ENCODE measurements at regions not wholly inside any gene's neighbourhood (a gene's known extent, or its start where the extent isn't known, plus 50 kb on each side); places are given as distances from the start of the nearest gene placed in this dataset.
"Not testable (repeated sequence)": the region's sequence is repeated elsewhere in the genome, so short reads cannot be mapped to it uniquely, and the experiment has no call there.

DNA sequence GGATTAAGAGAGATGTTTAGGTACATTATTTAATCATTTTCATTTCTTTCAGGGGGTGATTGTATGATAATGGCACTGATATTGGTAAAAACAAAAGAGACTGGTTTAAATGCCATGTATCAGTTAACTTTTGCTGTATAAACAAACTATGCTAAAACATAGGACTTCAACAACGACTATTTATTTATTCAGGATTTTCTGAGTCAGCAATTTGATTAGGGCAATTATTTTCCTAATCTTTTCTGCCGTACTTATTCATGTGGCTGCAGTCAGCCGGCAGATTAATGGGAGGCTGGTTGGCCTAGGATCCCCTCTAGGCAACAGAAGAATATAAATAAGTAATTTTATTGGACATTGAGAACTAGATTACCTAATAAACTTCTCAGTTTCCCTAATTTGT, 661.7 kb upstream of the RAG2 start:
- no peak for DNase-seq (ENCODE audit: low read depth, low spot score)
- H3K4me3 ChIP-seq (ENCODE audit: low read depth, low read length) = no peak overlapping the region
- TF ChIP-seq, protein P1, sequence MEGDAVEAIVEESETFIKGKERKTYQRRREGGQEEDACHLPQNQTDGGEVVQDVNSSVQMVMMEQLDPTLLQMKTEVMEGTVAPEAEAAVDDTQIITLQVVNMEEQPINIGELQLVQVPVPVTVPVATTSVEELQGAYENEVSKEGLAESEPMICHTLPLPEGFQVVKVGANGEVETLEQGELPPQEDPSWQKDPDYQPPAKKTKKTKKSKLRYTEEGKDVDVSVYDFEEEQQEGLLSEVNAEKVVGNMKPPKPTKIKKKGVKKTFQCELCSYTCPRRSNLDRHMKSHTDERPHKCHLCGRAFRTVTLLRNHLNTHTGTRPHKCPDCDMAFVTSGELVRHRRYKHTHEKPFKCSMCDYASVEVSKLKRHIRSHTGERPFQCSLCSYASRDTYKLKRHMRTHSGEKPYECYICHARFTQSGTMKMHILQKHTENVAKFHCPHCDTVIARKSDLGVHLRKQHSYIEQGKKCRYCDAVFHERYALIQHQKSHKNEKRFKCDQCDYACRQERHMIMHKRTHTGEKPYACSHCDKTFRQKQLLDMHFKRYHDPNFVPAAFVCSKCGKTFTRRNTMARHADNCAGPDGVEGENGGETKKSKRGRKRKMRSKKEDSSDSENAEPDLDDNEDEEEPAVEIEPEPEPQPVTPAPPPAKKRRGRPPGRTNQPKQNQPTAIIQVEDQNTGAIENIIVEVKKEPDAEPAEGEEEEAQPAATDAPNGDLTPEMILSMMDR (IDR thresholded peaks at IDR 0.05; ENCODE audit: low read depth, low read length) = no peak
- in situ Hi-C loops (cut with HindIII; ENCODE audit: low sequenced_read_pairs) = no loop called here

DNA sequence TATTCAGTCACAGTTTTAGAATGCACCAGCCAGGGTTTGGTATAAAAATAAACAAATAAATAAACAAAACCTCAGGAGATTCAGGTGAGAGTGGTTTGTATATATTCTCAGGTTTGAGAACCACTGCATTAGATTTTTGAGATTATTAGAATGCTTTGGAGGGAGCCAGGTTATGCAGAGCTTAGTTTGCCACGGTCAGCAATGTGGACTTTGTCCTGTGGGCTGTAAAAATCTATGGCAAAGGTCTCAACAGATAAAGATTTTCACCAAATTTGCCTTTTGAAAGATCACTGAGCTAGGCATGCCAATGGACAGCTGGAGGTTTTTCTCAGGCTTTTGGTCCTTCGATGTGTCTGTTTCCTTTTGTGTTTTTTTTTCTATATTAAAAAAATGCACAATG, 650.1 kb upstream of the RAG2 start:
- TF ChIP-seq, protein P1 (IDR thresholded peaks at IDR 0.05; ENCODE audit: low read depth, low read length) = no peak
- in situ Hi-C loops (cut with HindIII; ENCODE audit: low sequenced_read_pairs) = no loop called here
- H3K4me3 ChIP-seq (ENCODE audit: low read depth, low read length) = no peak overlapping the region
- DNase-seq (ENCODE audit: low read depth, low spot score) = no peak

DNA sequence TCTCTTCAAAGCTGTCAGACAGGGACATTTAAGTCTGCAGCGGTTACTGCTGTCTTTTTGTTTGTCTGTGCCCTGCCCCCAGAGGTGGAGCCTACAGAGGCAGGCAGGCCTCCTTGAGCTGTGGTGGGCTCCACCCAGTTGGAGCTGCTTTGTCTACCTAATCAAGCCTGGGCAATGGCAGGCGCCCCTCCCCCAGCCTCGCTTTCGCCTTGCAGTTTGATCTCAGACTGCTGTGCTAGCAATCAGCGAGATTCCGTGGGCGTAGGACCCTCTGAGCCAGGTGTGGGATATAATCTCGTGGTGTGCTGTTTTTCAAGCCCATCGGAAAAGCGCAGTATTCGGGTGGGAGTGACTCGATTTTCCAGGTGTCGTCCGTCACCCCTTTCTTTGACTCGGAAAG, 648.1 kb upstream of the RAG2 start:
- in situ Hi-C loops (cut with HindIII; ENCODE audit: low sequenced_read_pairs); DNase-seq (ENCODE audit: low read depth, low spot score); H3K4me3 ChIP-seq (ENCODE audit: low read depth, low read length): not testable (repeated sequence)

DNA sequence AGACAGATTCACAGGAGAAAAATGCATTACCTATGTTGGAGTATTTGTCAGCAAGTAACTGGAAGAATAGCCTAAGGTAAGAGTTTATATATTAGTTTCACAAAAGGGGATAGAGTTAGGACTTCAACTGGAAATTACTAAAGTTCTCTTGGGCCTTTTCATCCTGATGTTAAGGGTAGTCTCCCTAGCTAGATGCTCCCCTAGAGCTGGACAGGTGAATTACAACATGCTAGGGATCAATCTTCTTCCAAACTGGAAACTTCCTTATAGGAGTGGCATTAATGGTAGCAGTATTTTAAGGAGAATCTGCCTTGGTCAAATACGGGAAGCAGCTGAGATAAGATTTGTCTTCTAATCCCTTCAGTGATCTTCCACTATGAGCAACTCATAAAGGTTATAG, 632.8 kb upstream of the RAG2 start:
- in situ Hi-C loops (cut with HindIII; ENCODE audit: low sequenced_read_pairs) = no loop called here
- TF ChIP-seq, protein P1 (IDR thresholded peaks at IDR 0.05; ENCODE audit: low read depth, low read length) = no peak
- DNase-seq (ENCODE audit: low read depth, low spot score) = no peak
- no peak overlapping the region for H3K4me3 ChIP-seq (ENCODE audit: low read depth, low read length)

DNA sequence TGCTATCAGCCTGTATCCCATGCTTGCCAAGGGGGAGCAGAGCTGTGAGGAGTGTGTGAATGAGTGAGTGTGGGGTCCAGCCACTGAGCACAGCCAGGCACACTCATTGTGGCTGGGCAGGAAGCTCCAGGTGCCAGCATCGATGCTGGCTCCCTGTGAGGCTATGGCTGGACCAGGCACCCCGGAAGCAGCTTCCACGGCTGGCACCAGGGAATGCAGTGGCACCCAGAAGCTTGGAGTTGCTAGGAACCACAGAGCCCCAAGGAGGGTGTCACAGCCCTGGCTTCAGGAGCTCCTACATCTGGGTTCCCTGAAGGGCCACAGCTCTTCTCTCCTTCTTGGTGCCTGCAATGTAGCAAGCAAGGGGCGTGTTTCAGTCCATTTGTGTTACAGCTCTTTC, 625.9 kb upstream of the RAG2 start:
- H3K4me3 ChIP-seq (ENCODE audit: low read depth, low read length) = no peak overlapping the region
- in situ Hi-C loops (cut with HindIII; ENCODE audit: low sequenced_read_pairs) = no loop called here
- TF ChIP-seq, protein P1 (IDR thresholded peaks at IDR 0.05; ENCODE audit: low read depth, low read length) = no peak
- DNase-seq (ENCODE audit: low read depth, low spot score) = no peak

DNA sequence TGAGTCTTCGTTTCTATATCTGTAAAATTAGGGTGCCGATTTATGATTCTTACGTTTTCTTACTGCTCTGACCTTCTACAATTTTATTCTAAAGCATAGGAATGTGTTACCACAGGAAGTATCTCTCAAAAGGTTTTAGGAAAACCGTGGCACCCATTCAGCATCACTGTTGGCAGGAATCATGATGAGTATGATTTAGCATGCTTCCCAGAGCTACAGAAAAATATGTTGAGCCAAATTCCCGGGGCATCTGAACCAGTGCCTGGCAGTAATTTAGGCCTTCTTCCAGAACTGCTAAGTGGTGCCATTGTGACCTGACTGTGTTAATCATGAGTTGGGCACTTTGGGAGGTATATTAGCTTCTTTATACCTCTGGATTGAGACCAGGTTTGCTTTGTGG, 605.0 kb upstream of the RAG2 start:
- no peak overlapping the region for H3K4me3 ChIP-seq (ENCODE audit: low read depth, low read length)
- no peak for DNase-seq (ENCODE audit: low read depth, low spot score)
- in situ Hi-C loops (cut with HindIII; ENCODE audit: low sequenced_read_pairs) = no loop called here
- TF ChIP-seq, protein P1 (IDR thresholded peaks at IDR 0.05; ENCODE audit: low read depth, low read length) = no peak

DNA sequence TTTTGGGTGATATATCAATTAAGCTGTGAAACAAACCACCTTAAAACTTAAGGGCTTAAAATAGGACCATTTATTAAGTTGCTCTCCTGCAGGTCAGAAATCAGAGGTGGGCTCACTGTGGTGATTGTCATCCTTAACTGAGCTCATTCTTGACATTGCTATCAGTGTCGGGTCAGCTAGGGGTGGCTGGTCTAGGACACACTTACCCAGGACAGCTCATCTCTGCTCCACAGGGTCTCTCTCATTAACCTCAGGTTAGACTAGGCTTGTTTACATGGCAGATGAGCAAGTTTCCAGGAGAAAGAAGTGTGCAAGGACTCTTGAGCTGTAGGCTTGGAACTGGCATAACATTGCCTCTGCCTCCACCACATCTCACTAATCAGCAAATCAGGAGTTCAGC, 601.0 kb upstream of the RAG2 start:
- TF ChIP-seq, protein P1 (IDR thresholded peaks at IDR 0.05; ENCODE audit: low read depth, low read length) = no peak
- in situ Hi-C loops (cut with HindIII; ENCODE audit: low sequenced_read_pairs) = no loop called here
- no peak for DNase-seq (ENCODE audit: low read depth, low spot score)
- no peak overlapping the region for H3K4me3 ChIP-seq (ENCODE audit: low read depth, low read length)
